HG02623 (cell line): ENCODE measurements at regions not wholly inside any gene's neighbourhood (a gene's known extent, or its start where the extent isn't known, plus 50 kb on each side); places are given as distances from the start of the nearest gene placed in this dataset.
"Not testable (repeated sequence)": the region's sequence is repeated elsewhere in the genome, so short reads cannot be mapped to it uniquely, and the experiment has no call there.

Experiments
- ATAC-seq: cut with Tn5 transposase; IDR thresholded peaks from one replicate; pipeline ENCODE4 v1.9.1; 2021; ENCODE audit warnings: moderate library complexity; ENCODE audit not compliant: unreplicated experiment

DNA sequence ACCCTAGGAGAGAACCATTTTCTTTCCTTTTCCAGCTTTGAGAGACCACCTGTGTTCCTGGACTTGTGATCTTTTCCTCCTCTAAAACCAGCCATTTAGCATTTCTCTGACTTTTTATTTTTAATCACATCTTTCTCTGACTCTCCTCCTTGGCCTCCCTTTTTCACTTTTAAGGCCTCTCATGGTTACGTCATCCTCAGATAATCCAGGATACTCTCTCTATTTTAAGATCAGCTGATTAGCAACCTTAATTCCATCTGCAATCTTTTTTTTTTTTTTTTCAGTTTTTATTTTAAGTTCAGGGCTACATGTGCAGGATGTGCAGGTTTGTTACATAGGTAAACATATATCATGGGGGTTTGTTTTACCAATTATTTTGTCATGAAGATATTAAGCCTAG lies 54.0 kb downstream of the RFPL4B start:
- no peak for ATAC-seq

DNA sequence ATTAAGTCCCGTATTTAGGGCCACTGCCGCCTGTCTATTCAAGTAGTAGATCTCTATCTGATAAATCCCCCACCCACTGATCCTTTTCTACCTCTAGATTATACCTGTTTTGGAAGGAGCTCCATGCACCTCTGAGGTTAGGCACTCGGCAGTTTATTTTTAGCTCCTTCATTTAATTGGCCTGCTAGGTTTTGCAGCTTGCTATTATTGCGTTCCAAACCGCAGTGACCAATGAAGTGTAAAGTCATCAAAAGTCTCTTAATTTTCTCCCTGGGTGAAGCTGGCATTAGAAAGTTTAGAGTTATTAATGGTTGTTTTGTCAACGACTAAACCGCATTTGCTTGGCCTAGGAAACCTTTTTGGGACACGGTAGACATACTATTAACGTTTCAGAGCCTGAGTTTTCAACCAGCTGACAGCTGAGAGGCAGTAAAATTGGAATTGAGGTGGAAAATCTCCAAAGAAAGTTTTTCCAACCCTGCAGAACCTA lies 60.0 kb downstream of the RFPL4B start:
- ATAC-seq: no peak

GRCh38 chr6:112408522-112408921 lies 61.4 kb downstream of the RFPL4B start:
- ATAC-seq: no peak

DNA sequence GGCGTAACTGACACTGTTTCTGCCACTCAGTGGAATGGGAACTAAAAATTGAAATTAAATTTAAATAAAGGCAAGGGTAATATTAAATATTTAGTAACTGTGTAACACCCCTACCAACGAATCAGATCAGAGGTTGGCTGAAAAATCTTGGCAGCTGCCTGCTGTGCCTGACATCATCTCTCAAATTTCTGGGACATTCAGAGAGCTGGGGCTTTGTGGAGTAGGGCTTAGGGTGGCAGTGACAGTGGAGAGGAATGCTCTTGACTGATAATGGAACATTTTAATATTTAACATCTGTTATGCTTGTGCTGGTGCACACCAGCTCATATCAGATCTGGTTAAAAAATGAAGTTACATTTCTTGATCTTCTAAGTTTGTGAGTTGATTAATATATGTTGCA lies 62.2 kb downstream of the RFPL4B start:
- ATAC-seq: no peak

DNA sequence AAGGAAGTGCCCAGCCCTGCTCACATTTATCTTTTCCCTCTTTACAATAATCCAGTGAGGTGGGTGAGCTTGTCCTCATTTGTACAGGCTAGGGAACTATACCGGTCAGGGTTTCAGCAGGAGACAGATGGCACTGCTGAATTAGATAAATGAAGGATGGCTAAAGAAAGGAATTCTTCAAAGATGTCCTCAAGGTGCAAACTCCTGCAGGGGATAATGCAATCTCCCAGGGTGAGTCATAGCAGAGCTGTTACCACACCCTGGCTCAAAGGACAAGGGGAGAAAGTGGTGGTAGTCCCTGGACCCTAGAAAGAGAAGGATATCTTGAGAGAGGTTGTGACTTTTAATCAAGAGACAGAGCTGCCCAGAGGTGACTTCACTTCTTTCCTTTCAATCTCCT lies 66.7 kb downstream of the RFPL4B start:
- no peak for ATAC-seq

GRCh38 chr6:112415366-112415765 lies 68.2 kb downstream of the RFPL4B start:
- ATAC-seq: no peak

GRCh38 chr6:112416866-112417265 lies 69.7 kb downstream of the RFPL4B start:
- ATAC-seq: no peak

DNA sequence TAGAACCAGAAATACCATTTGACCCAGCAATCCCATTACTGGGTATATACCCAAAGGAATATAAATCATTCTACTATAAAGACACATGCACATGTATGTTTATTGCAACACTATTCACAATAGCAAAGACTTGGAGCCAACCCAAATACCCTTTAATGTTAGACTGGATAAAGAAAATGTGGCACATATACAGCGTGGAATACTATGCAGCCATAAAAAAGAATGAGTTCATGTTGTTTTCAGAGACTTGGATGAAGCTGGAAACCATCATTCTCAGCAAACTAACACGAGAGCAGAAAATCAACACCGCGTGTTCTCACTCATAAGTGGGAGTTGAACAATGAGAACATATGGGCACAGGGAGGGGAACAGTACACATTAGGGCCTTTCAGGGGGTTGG lies 79.9 kb downstream of the RFPL4B start:
- ATAC-seq: not testable (repeated sequence)

DNA sequence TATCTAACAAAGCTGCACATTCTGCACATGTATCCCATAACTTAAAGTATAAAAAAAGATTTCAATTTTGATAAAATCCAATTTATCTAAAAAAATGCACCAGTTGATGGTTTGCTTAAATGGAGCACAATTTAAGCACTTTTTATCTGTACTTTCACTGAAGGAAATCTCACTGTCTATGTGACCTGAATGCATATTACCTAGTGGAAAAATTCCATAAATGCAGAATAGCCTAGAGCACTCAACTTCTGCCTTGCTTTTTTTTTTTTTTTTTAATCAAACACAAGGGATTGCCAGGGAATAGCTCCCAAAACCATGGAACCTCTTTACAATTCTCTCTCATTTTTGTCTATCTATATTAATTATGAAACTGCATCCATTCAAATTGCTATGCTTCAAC lies 80.4 kb downstream of the RFPL4B start:
- ATAC-seq: no peak

GRCh38 chr6:112428477-112428876 lies 81.3 kb downstream of the RFPL4B start:
- ATAC-seq: no peak

GRCh38 chr6:112429226-112429625 lies 82.1 kb downstream of the RFPL4B start:
- ATAC-seq: no peak

DNA sequence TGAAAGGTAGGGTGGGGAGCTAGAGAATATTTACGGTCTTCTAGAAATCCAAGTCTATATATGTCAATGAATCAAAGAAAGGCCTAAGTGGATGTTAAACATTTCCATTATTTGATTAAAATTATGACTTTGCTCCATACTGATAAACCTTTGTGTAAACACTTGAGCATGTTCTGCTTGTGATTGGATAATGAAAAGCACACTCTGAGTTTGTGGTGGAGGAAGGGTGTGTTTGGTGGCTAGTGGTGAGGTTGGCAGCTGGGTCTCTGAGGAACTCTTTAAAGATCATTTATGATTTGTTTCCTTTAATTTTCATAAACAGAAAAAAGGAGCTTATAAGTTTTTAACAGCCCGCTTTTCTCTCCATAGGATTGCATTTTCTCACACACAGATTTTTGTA lies 84.7 kb downstream of the RFPL4B start:
- ATAC-seq: no peak

DNA sequence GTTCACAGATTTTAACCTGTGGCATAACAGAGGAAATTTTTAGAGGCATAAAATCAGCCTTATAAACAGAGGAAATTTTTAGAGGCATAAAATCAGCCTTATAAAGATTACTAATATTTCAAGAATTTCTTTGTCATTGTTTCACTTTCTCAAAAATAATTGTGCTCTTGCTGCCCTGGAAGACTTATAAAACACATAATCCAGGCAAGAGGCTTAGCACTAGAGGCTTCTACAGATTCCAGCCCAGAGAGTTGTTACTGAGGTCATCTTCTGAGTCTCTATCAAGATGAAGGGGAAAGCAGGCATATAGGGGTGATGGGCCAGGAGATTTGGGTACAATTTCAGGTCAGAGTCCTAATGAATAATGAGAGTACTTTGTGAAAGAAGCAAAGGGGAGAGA lies 85.7 kb downstream of the RFPL4B start:
- ATAC-seq: no peak

- no peak for ATAC-seq
Measured at GRCh38 chr6:112433457-112433856, 86.3 kb downstream of the RFPL4B start.

DNA sequence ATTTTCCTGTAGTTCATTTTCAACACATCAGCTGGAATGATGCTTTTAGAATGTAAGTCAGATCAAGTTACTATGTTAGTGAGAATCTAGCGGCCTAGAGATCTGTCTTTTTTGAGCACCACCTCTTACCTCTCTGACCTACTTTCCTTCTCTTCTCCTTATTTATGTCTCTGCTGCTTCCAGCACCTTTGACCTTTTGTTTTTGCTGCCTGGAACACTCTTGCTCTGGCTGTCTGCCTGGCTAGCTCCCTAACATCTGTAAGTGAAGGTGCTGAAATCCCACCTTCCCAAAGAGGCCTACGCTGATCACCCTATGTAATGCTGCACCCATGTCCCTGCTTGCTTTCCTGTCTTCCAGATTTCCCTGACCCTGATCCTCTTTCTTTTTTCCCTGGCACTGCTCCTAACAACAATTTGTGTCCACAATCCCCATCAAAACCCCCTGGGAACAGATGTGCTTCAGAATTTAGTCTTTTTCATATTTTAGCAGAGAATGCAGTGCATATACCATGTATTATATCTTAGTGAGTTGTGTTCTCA lies 87.8 kb downstream of the RFPL4B start:
- ATAC-seq: no peak

DNA sequence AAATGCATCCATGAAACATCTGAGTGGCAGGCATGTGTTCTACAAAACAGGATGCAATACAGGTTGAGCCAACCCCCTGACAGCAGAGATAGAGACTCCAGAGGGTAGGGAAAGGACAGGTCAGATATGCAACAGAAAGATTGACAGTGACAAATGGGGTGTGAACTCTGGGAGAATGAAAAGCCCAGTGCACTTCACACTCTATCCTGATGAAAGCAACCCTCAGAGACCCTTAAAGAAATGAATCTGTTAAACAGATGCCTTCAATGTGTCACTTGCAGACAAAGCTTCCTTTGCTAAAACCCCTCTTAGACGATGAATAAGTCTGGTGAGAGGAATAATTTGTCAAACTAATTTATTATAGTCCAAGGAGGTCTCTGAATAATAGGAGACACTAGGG lies 89.9 kb downstream of the RFPL4B start:
- ATAC-seq: no peak

DNA sequence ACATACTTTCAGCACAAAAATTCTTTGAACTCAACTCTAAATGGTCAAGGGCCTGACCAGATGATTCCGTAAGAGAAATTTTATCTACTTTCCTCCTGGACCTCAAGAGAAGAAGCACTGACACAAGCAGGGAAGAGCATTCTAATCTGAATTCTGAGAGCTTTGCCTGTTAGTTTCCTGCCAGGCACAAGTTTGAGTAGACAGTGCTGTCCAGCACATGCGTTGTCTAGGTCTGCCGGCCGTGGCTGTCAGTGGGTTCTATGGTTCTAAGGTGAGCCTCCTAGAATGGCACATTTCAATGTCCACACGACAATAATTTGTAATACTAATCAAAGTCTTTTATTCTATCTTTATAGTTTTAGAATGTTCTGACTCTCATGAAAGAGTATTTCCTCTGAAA lies 91.9 kb downstream of the RFPL4B start:
- ATAC-seq: no peak

- no peak for ATAC-seq
Measured at GRCh38 chr6:112439432-112439831, 92.3 kb downstream of the RFPL4B start.

DNA sequence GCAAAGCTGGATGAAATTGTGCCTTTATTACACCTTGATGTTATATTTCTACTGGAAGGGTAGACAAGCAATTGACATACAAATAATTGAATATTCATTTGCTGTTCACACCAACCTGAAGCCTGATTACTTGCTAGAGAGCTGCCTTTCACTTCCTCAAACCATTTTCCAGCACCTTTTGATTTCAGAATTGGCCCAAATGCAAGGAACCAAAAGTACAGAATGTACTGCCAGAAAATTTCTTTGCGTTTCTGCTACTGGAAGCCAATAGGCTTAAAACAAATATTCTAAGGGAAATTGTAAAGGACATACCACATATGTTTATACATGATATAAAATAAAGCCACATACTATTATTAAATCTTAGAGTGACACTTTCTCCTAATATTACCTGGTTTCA lies 94.5 kb downstream of the RFPL4B start:
- no peak for ATAC-seq

GRCh38 chr6:112443179-112444065 lies 96.3 kb downstream of the RFPL4B start:
- no peak for ATAC-seq

- not testable (repeated sequence) for ATAC-seq
Measured at GRCh38 chr6:112448786-112449185, 101.7 kb downstream of the RFPL4B start.

DNA sequence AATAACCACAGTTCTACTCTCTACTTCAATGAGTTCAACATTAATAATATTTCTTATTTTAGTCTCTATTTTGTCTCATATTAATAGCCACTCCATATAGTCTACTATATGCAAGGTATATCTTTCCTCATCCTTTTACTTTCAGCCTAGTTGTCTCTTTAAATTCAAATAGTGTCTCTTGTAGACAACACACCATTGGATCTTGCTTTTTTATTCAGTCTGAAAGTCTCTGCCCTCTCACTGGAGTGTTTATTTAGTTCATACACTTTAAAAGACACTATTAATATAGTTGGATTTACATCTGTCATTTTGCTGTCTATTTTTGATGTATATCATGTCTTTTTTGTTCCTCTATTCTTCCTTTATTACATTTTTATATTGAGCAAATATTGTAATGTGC lies 103.5 kb downstream of the RFPL4B start:
- ATAC-seq: no peak

DNA sequence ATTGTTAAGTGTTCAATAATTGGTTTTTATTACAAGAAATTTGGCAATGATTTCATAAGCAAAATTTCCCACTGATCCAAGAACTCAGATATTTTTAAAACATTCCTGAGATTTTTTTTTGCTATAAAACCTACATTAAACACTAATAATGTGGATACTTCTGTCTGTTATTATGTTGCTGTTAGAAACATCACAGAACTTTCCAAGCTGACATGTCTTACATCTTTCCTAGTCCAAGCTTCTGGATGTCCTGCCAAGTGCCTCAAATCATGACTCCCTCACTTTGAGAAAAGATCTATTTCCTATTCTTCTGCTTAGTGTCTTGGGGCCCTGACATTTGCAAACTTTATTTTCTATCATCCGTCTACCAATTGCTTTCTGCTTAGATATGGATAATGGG lies 110.8 kb downstream of the RFPL4B start:
- ATAC-seq: no peak
